ENCODE measurements at regions not wholly inside any gene's neighbourhood (a gene's known extent, or its start where the extent isn't known, plus 50 kb on each side); places are given as distances from the start of the nearest gene placed in this dataset.

- Histone ChIP-seq H3F3A (ENCODE audit: insufficient read depth) (no peaks in the 10 kb centered on the region), H3K9ac (ENCODE audit: low read length) (no peak overlapping the region)
- TF ChIP-seq EZH2phosphoT487 (conservative IDR thresholded peaks at IDR 0.05; ENCODE audit: low read length), result no peak
- TF ChIP-seq, protein P1, sequence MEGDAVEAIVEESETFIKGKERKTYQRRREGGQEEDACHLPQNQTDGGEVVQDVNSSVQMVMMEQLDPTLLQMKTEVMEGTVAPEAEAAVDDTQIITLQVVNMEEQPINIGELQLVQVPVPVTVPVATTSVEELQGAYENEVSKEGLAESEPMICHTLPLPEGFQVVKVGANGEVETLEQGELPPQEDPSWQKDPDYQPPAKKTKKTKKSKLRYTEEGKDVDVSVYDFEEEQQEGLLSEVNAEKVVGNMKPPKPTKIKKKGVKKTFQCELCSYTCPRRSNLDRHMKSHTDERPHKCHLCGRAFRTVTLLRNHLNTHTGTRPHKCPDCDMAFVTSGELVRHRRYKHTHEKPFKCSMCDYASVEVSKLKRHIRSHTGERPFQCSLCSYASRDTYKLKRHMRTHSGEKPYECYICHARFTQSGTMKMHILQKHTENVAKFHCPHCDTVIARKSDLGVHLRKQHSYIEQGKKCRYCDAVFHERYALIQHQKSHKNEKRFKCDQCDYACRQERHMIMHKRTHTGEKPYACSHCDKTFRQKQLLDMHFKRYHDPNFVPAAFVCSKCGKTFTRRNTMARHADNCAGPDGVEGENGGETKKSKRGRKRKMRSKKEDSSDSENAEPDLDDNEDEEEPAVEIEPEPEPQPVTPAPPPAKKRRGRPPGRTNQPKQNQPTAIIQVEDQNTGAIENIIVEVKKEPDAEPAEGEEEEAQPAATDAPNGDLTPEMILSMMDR (IDR thresholded peaks at IDR 0.05; ENCODE audit: insufficient read depth, low read length, poor library complexity, severe bottlenecking), result no peak
These were observed 117.2 kb upstream of the IGSF21 start for GRCh38 chr1:17990401-17990800.

DNA sequence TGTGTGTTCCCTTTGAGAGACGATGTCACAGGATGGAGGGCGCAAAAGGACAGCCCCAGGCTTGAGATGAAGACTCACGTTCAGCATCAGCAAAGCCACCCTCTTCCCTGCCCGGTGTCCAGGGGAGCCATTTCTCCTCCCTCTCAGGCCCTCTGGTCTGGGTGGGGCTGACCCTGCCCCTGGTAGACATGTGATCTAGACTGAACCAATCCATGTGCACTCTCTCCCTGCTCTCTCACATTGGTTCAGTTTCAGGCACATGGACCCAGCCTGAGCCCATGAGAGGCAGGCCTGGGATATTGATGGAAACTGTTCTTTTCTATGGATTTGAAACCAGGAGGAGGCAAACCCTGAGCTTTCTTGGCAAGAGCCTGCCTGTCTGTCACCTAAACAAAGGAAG lies 115.6 kb upstream of the IGSF21 start:
- TF ChIP-seq, protein P1 (IDR thresholded peaks at IDR 0.05; ENCODE audit: insufficient read depth, low read length, poor library complexity, severe bottlenecking), result no peak
- no peak for TF ChIP-seq EZH2phosphoT487 (conservative IDR thresholded peaks at IDR 0.05; ENCODE audit: low read length)
- Histone ChIP-seq H3K9me3 (ENCODE audit: insufficient read depth, low read length) (no peaks in the 10 kb centered on the region), H3K9me2 (replicated peaks; ENCODE audit: insufficient read depth, low read length) (no peaks in the 10 kb centered on the region), H3K36me3 (ENCODE audit: low read length) (no peaks in the 10 kb centered on the region), H4K20me1 (ENCODE audit: low read depth, low read length) (no peaks in the 10 kb centered on the region), H3F3A (ENCODE audit: insufficient read depth) (no peaks in the 10 kb centered on the region), H3K4me2 (ENCODE audit: low read depth, low read length, poor library complexity, severe bottlenecking) (no peak overlapping the region), H3K9ac (ENCODE audit: low read length) (no peak overlapping the region), H3K27ac (ENCODE audit: low read depth, low read length) (no peak overlapping the region), H3K4me3 (ENCODE audit: insufficient read depth, low read length, poor library complexity, severe bottlenecking) (no peak overlapping the region), H3K27me3 (ENCODE audit: low read length) (no peaks in the 10 kb centered on the region), H3K79me2 (ENCODE audit: insufficient read depth, low read length) (no peaks in the 10 kb centered on the region), H2AFZ (ENCODE audit: low read depth, low read length, severe bottlenecking) (no peak overlapping the region)

More at GRCh38 chr1:17990401-17990800, 117.2 kb upstream of the IGSF21 start:
- H3K9me2 ChIP-seq (replicated peaks; ENCODE audit: insufficient read depth, low read length), result no peaks in the 10 kb centered on the region
- H2AFZ ChIP-seq (ENCODE audit: low read depth, low read length, severe bottlenecking), result no peak overlapping the region
- H3K4me2 ChIP-seq (ENCODE audit: low read depth, low read length, poor library complexity, severe bottlenecking), result no peak overlapping the region
- H4K20me1 ChIP-seq (ENCODE audit: low read depth, low read length), result no peaks in the 10 kb centered on the region
- no peak overlapping the region for H3K27ac ChIP-seq (ENCODE audit: low read depth, low read length)
- H3K4me3 ChIP-seq (ENCODE audit: insufficient read depth, low read length, poor library complexity, severe bottlenecking), result no peak overlapping the region
- H3K79me2 ChIP-seq (ENCODE audit: insufficient read depth, low read length), result no peaks in the 10 kb centered on the region
- H3K27me3 ChIP-seq (ENCODE audit: low read length), result no peaks in the 10 kb centered on the region
- H3K9me3 ChIP-seq (ENCODE audit: insufficient read depth, low read length), result no peaks in the 10 kb centered on the region
- H3K36me3 ChIP-seq (ENCODE audit: low read length), result no peaks in the 10 kb centered on the region

- Histone ChIP-seq H3F3A (ENCODE audit: insufficient read depth) (no peaks in the 10 kb centered on the region), H3K27ac (ENCODE audit: low read depth, low read length) (no peak overlapping the region), H2AFZ (ENCODE audit: low read depth, low read length, severe bottlenecking) (no peak overlapping the region), H3K4me2 (ENCODE audit: low read depth, low read length, poor library complexity, severe bottlenecking) (no peak overlapping the region), H3K9me3 (ENCODE audit: insufficient read depth, low read length) (no peaks in the 10 kb centered on the region), H3K36me3 (ENCODE audit: low read length) (no peaks in the 10 kb centered on the region), H3K9ac (ENCODE audit: low read length) (no peak overlapping the region), H3K9me2 (replicated peaks; ENCODE audit: insufficient read depth, low read length) (no peaks in the 10 kb centered on the region), H3K4me3 (ENCODE audit: insufficient read depth, low read length, poor library complexity, severe bottlenecking) (no peak overlapping the region), H3K79me2 (ENCODE audit: insufficient read depth, low read length) (no peaks in the 10 kb centered on the region), H4K20me1 (ENCODE audit: low read depth, low read length) (no peaks in the 10 kb centered on the region), H3K27me3 (ENCODE audit: low read length) (no peaks in the 10 kb centered on the region)
- no peak for TF ChIP-seq EZH2phosphoT487 (conservative IDR thresholded peaks at IDR 0.05; ENCODE audit: low read length)
- TF ChIP-seq, protein P1 (IDR thresholded peaks at IDR 0.05; ENCODE audit: insufficient read depth, low read length, poor library complexity, severe bottlenecking), result no peak
These were observed 114.8 kb upstream of the IGSF21 start for GRCh38 chr1:17992800-17993199.

All from SU-DHL-6 (cell line).